NCI-H1092 treated with DMSO at 0.1 percent for 48 hours (cell line): ENCODE measurements at regions not wholly inside any gene's neighbourhood (a gene's known extent, or its start where the extent isn't known, plus 50 kb on each side); places are given as distances from the start of the nearest gene placed in this dataset.
"Not testable (repeated sequence)": the region's sequence is repeated elsewhere in the genome, so short reads cannot be mapped to it uniquely, and the experiment has no call there.

Source experiments
- DNase-seq: peaks from one replicate; lab custom pipeline; 2025; lab: John Stamatoyannopoulos, UW

GRCh38 chr15:57767481-57767880, 61.0 kb downstream of the POLR2M start:
- DNase-seq = no peak

- no peak for DNase-seq
Measured at GRCh38 chr15:57769266-57769665, 62.8 kb downstream of the POLR2M start.

GRCh38 chr15:57770495-57770894, 64.0 kb downstream of the POLR2M start:
- DNase-seq = no peak

GRCh38 chr15:57772223-57772957, 65.9 kb downstream of the POLR2M start:
- no peak for DNase-seq

DNA sequence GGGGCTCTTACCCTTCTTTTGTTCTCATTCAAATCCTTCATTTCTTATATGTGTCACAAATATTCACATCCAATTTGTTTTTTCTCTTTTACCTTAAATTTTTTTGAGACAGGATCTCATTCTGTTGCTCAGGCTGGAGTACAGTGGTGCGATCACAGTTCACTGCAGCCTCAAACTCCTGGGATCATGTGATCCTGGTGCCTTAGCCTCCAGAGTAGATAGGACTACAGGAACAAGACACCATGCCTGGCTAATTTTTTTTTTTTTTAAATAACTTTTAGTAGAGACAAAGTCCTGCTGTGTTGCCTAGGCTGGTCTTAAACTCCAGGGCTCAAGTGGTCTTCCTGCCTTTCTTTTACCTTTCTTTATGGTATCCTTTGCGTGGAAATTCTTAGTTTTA, 66.5 kb downstream of the POLR2M start:
- DNase-seq = no peak

DNA sequence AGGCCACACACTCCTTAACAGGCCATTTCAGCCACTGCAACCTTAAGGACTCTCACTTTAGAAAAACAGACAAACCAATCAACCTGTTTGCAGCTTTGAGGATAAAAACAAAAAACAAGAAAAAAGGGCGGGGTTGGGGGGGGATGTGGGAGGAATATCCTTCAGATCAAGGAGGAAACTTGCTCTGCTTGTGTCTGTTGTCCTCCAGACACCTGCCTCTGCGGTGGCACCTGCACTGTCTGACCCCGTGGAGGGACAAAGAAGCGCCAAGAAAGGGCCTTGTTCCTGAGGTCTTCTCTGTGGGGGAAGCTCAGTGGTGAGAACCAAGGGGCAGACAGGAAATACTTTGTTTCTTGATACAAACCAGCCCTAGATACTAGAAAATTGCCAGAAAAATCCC, 70.5 kb downstream of the POLR2M start:
- no peak for DNase-seq

GRCh38 chr15:57780471-57780870, 74.0 kb downstream of the POLR2M start:
- no peak for DNase-seq

- DNase-seq = no peak
Measured at GRCh38 chr15:57782731-57783130, 76.2 kb downstream of the POLR2M start.

DNA sequence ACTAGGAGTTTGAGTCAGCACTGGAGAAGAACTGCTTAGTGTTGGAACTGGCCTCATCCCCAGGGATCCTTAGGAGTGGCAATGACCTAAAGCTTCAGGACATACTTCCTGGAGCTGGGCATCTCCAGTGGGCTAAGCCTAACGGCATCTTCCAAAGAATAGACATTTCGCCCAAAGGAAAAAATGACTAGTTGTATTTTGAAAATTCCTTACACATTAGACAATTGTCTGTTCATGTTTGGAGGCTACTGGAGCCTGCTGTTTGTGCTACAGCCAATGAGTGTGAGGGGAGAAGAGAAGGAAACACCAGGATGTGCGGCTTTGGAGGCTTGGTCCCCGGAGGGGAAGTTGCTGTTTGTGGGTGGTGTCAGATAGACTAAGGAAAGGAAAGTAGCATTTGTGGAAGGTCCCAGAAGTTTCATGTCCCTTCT, 77.6 kb downstream of the POLR2M start:
- no peak for DNase-seq

GRCh38 chr15:57785039-57785438, 78.5 kb downstream of the POLR2M start:
- DNase-seq = no peak

GRCh38 chr15:57785959-57786358, 79.4 kb downstream of the POLR2M start:
- DNase-seq = no peak

GRCh38 chr15:57789225-57789624, 82.7 kb downstream of the POLR2M start:
- no peak for DNase-seq

DNA sequence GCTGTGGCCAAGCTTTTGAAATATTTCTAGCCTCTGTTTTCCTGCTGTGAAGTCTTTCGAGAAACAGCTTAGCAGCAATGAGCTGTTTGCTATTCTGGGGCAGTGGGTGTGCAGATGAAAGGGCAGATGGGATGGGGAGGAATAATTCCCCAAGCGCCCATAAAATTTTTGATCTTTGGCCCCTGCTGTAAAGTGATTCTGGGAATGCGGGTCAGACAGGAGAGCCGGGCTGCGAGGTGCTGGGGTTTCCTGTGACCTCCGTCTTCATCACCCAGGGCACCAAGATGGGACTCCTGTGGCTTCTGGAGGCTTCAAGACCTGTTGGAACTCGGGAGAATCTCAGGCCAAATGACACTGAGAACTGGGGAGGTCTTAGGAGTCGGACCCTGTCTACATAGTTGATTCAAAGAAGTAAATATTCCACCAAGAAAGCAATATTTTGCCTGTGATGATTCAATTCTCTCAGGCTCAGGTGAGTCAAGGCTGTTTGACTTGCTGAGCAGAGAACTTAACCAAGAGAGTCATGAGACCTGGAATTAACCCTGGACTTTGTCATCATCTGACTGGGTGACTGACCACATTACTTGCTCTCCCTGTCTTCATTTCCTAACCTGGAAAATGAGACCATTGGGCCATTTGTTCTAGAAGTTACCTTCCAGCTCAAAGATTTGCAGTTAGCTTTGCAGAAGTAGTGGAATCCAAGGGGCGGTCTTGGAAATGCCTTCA, 86.4 kb downstream of the POLR2M start:
- no peak for DNase-seq

- DNase-seq = no peak
Measured at GRCh38 chr15:57795261-57795660, 88.7 kb downstream of the POLR2M start.

DNA sequence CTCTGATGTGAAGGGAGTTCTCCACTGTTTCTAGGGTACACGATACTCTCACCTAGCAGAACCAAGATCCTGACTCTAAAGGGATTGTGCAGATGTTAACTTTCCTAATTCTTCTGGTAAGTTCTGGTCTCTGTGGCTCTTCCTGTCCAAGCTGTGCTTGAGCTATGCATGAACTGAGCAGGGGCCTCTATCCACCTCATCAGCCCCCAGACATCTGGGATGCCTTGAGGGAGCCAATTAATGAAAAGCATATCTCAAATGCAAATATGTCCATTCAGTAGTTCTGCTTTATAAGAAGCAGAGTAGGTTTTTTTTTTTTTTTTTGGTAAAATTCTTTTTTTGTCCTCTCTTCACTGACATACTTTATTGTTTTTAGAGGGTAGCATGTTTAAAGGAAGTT, 89.6 kb downstream of the POLR2M start:
- no peak for DNase-seq

GRCh38 chr15:57797110-57797509, 90.6 kb downstream of the POLR2M start:
- DNase-seq = no peak

DNA sequence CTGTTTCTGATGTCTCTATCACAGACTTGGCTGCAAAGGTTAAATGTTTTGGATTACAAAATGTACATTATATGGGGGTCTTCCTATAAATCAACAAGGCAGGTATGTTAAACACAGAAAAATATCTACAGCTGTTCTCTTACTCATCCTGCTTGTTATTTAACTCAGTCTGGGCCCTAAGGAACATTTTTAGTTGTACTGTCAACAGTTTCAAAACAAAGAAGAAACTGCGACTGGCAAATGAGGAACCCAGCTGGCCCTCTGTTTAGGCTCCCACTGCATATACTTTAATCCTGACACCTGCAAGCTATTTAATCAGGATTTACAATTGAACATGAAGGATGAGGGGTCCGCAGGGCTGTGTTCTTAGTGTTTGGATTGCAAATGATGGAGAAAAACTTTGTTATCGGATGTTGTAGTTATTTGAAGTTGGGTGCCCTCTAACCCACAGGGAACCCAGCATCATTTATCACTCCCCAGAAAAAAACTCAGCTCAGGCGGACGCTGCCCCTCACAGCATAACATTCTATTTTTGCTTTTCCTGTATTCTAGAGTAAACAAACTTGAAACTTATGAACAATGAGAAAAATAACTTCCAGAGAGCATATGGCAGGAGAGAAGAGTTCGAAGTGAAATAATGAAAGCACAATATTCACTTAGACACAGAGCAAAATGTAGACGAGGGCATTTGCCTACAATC, 91.2 kb downstream of the POLR2M start:
- DNase-seq = no peak

DNA sequence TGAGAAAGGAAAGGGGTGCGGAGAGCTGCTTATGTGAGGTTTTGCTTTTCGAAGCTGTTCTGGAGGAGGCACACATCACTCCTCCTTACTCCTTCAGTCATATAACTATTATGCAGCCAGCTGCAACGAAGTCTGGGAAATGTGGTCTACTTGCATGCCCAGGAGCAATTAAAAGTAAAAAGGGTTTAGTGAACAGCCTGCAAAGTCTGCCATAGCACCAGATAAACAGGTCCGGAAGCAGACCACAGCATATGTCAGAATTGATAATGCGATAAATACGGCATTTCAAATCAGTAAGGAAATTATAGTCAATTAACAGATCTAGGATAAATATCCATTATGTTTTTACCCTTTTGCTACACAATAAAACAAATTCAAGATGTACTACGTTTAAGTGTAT, 99.5 kb downstream of the POLR2M start:
- no peak for DNase-seq

GRCh38 chr15:57809285-57809684, 102.8 kb downstream of the POLR2M start:
- not testable (repeated sequence) for DNase-seq

DNA sequence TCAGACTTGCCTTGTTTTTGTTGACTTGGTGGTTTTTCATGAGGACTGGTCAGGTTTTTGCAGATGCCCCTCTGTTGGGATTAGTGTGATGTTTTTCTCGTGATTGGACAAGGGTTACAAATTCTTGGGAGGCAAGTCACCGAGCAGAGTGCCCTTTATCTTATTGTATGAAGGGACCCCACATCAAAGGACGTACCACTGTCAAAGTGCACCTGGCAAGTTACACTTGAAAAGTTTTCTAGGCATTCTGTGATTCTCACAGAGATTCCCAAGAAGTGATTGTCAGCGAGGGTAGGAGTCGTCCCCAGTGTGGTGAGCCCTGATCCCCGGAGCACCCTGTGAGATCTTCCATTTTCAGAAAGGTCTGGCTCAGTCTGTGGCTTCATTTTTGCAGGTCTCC, 110.1 kb downstream of the POLR2M start:
- DNase-seq = no peak

DNA sequence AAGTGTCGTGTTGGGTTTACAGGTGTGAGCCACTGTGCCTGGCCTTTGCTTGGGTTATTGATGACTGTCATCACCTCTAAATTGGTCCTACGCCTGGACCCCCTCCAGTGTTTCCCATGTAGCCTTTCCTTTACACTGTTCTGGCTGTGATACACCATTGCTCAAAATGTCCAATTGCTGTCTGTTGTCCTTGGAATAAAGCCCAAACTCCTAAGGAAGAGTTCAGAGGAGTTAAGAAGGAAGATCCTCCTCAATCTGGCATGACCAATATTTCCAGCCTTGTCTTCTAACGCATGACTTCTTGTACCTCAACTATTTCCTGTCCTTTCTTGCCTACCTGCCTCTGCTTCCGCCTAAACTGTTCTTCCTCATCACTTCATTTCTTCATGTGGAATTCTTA, 113.1 kb downstream of the POLR2M start:
- no peak for DNase-seq

GRCh38 chr15:57820119-57820518, 113.6 kb downstream of the POLR2M start:
- DNase-seq = no peak

DNA sequence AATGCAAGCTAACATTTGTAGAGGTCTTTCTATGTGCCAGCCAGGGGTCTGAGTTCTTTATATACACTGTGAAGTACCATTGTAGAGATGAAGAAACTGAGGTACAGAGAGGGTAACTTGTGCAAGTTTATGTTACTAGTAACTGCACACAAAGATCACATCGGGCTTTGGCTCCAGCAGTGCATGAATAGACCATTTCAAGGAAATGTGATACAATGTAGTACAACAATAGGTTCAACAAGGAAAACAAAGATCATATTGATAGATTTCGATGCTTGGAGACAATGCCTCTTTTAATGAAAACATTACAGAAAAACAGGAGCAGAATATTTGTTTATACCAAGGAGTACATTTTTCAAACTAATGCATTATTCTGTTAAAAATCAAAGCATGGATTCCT, 115.3 kb downstream of the POLR2M start:
- no peak for DNase-seq
